ENCODE measurements at regions not wholly inside any gene's neighbourhood (a gene's known extent, or its start where the extent isn't known, plus 50 kb on each side); places are given as distances from the start of the nearest gene placed in this dataset.
"Not testable (repeated sequence)": the region's sequence is repeated elsewhere in the genome, so short reads cannot be mapped to it uniquely, and the experiment has no call there.

DNA sequence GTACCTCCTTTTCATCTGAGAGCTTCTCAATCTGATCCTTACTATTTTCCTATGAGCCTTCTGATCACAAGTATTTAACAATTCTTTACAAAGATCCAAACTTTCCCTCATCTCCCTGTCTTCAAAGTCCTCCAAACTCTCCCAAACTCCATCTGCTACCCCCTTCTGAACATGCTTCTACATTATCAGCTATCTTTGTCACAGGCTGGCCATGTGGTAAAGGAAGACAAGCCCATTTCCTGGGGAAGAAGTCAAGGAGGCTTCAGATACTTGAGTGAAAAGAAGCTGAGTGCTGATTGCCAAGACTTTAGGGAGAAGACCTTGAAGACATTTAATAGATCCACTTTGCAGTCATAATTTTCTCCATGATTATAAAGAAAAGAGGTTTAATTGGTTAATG lies 231.4 kb downstream of the CWH43 start:
- CTCF ChIA-PET, result no interaction called here
- H3K27me3 ChIP-seq (replicated peaks in 1 of 4; ENCODE audit: control extremely low read depth in 1 of 4, control insufficient read depth in 3 of 4, insufficient read depth in 4 of 4, low read length in 3 of 4), result no peaks in the 10 kb centered on the region
- H3K4me1 ChIP-seq (ENCODE audit: control insufficient read depth in 2 of 2, insufficient read depth in 2 of 2, low read length in 2 of 2), result no peaks in the 10 kb centered on the region
- Mint-ChIP-seq H3K4me3 (no peak overlapping the region), H3K9me3 (ENCODE audit: insufficient read depth) (peaks cover 22% of the 10 kb centered on the region), H3K4me1 (no peaks in the 10 kb centered on the region), H3K27ac (no peak overlapping the region), H3K27me3 (no peaks in the 10 kb centered on the region)
- no peak for DNase-seq
- no peak overlapping the region for H2AFZ ChIP-seq (ENCODE audit: insufficient read depth, low read depth, low read length, poor library complexity, severe bottlenecking)
- POLR2A ChIA-PET, result no interaction called here
- TF ChIP-seq EZH2 (IDR thresholded peaks at IDR 0.05; ENCODE audit: borderline replicate concordance, insufficient read depth, low read depth, low read length, poor library complexity, severe bottlenecking), result no peak
- TF ChIP-seq, protein P1, sequence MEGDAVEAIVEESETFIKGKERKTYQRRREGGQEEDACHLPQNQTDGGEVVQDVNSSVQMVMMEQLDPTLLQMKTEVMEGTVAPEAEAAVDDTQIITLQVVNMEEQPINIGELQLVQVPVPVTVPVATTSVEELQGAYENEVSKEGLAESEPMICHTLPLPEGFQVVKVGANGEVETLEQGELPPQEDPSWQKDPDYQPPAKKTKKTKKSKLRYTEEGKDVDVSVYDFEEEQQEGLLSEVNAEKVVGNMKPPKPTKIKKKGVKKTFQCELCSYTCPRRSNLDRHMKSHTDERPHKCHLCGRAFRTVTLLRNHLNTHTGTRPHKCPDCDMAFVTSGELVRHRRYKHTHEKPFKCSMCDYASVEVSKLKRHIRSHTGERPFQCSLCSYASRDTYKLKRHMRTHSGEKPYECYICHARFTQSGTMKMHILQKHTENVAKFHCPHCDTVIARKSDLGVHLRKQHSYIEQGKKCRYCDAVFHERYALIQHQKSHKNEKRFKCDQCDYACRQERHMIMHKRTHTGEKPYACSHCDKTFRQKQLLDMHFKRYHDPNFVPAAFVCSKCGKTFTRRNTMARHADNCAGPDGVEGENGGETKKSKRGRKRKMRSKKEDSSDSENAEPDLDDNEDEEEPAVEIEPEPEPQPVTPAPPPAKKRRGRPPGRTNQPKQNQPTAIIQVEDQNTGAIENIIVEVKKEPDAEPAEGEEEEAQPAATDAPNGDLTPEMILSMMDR (IDR thresholded peaks at IDR 0.05), result no peak
- no peak overlapping the region for H3K27ac ChIP-seq (ENCODE audit: low read length in 2 of 2)
- H4K20me1 ChIP-seq (ENCODE audit: control insufficient read depth, insufficient read depth, low read length, poor library complexity, severe bottlenecking), result no peaks in the 10 kb centered on the region
- no peak overlapping the region for H3K4me3 ChIP-seq (ENCODE audit: control extremely low read depth in 1 of 5, extremely low read depth in 1 of 5, insufficient read depth in 1 of 5, low read depth in 2 of 5, low read length in 4 of 5)
- H3K36me3 ChIP-seq (replicated peaks in 1 of 2; ENCODE audit: control extremely low read depth in 1 of 2, control insufficient read depth in 1 of 2, extremely low read depth in 1 of 2, insufficient read depth in 2 of 2, low read length in 1 of 2), result no peaks in the 10 kb centered on the region
- intact Hi-C loops (cut with micrococcal nuclease), result no loop called here
- ATAC-seq (ENCODE audit: low read depth), result no peak
- peaks cover 0 to 47% (median 0%) of the 10 kb centered on the region in 3 donors for H3K9me3 ChIP-seq (ENCODE audit: control extremely low read depth in 1 of 3, control insufficient read depth in 2 of 3, insufficient read depth in 1 of 3, low read length in 2 of 3)
- H3K4me2 ChIP-seq (replicated peaks; ENCODE audit: low read depth, low read length, poor library complexity, severe bottlenecking), result no peak overlapping the region
- H3K9ac ChIP-seq (ENCODE audit: low read length), result no peak overlapping the region
- no peaks in the 10 kb centered on the region for H3K79me2 ChIP-seq (ENCODE audit: control insufficient read depth, insufficient read depth, low read length)

DNA sequence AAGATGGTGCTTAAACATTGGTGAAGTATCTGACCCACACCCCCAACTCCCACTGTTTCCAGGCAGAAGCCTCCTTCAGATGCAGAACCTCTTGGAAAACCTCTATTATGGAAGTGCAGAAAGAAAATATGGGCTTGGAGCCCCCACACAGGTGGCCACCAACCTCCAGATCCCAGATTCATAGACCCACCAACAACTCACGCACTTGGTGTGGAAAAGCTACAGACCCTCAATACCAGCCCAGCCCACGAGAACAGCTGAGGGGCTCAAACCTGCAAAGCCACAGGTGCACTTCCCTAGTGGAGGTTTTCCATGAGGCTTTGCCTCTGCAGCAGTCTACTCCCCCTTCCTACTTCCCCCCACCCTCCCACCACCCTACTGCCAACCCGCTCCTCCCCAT lies 232.0 kb downstream of the CWH43 start:
- H3K27ac ChIP-seq (ENCODE audit: low read length in 2 of 2); H3K27me3 ChIP-seq (replicated peaks in 1 of 4; ENCODE audit: control extremely low read depth in 1 of 4, control insufficient read depth in 3 of 4, insufficient read depth in 4 of 4, low read length in 3 of 4); H3K27me3 Mint-ChIP-seq; POLR2A ChIA-PET; ATAC-seq (ENCODE audit: low read depth); H3K79me2 ChIP-seq (ENCODE audit: control insufficient read depth, insufficient read depth, low read length); H3K4me1 Mint-ChIP-seq; H3K4me1 ChIP-seq (ENCODE audit: control insufficient read depth in 2 of 2, insufficient read depth in 2 of 2, low read length in 2 of 2); H2AFZ ChIP-seq (ENCODE audit: insufficient read depth, low read depth, low read length, poor library complexity, severe bottlenecking); DNase-seq; H3K27ac Mint-ChIP-seq; H3K36me3 ChIP-seq (replicated peaks in 1 of 2; ENCODE audit: control extremely low read depth in 1 of 2, control insufficient read depth in 1 of 2, extremely low read depth in 1 of 2, insufficient read depth in 2 of 2, low read length in 1 of 2); H3K4me3 ChIP-seq (ENCODE audit: control extremely low read depth in 1 of 5, extremely low read depth in 1 of 5, insufficient read depth in 1 of 5, low read depth in 2 of 5, low read length in 4 of 5); H3K4me2 ChIP-seq (replicated peaks; ENCODE audit: low read depth, low read length, poor library complexity, severe bottlenecking); H3K9ac ChIP-seq (ENCODE audit: low read length); CTCF ChIA-PET; H4K20me1 ChIP-seq (ENCODE audit: control insufficient read depth, insufficient read depth, low read length, poor library complexity, severe bottlenecking); intact Hi-C loops (cut with micrococcal nuclease); H3K4me3 Mint-ChIP-seq: not testable (repeated sequence)
- WGBS (ENCODE audit: insufficient coverage), result 72% methylated on average over 2 of the region's 3 CpGs
- peaks cover 23% of the 10 kb centered on the region for H3K9me3 Mint-ChIP-seq (ENCODE audit: insufficient read depth)
- peaks cover 0 to 42% (median 0%) of the 10 kb centered on the region in 3 donors for H3K9me3 ChIP-seq (ENCODE audit: control extremely low read depth in 1 of 3, control insufficient read depth in 2 of 3, insufficient read depth in 1 of 3, low read length in 2 of 3)

DNA sequence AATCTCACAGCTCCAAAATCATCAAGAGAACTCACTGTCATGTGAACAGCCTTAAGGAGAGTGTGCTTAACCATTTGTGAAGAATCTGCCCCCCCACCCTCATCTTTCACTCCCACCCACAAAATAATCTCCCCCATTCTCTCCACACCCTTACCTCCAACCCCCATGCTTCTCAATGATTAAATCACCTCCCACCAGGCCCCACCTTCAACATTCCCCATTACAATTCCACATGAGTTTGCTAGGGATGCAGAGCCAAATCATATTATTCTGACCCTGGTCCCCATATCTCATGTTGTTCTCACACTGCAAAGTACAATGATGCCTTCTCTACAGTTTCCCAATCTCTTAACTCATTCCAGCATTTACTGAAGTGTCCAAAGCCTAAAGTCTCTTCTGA lies 232.9 kb downstream of the CWH43 start:
- H3K4me3 Mint-ChIP-seq; H3K79me2 ChIP-seq (ENCODE audit: control insufficient read depth, insufficient read depth, low read length); ATAC-seq (ENCODE audit: low read depth); H3K4me1 Mint-ChIP-seq; H3K27ac Mint-ChIP-seq; H3K4me2 ChIP-seq (replicated peaks; ENCODE audit: low read depth, low read length, poor library complexity, severe bottlenecking); CTCF ChIA-PET; H3K4me1 ChIP-seq (ENCODE audit: control insufficient read depth in 2 of 2, insufficient read depth in 2 of 2, low read length in 2 of 2); H2AFZ ChIP-seq (ENCODE audit: insufficient read depth, low read depth, low read length, poor library complexity, severe bottlenecking); intact Hi-C loops (cut with micrococcal nuclease); POLR2A ChIA-PET; H3K4me3 ChIP-seq (ENCODE audit: control extremely low read depth in 1 of 5, extremely low read depth in 1 of 5, insufficient read depth in 1 of 5, low read depth in 2 of 5, low read length in 4 of 5); H4K20me1 ChIP-seq (ENCODE audit: control insufficient read depth, insufficient read depth, low read length, poor library complexity, severe bottlenecking); H3K27me3 ChIP-seq (replicated peaks in 1 of 4; ENCODE audit: control extremely low read depth in 1 of 4, control insufficient read depth in 3 of 4, insufficient read depth in 4 of 4, low read length in 3 of 4); H3K9ac ChIP-seq (ENCODE audit: low read length); DNase-seq; H3K36me3 ChIP-seq (replicated peaks in 1 of 2; ENCODE audit: control extremely low read depth in 1 of 2, control insufficient read depth in 1 of 2, extremely low read depth in 1 of 2, insufficient read depth in 2 of 2, low read length in 1 of 2); H3K27me3 Mint-ChIP-seq; H3K27ac ChIP-seq (ENCODE audit: low read length in 2 of 2): not testable (repeated sequence)
- peaks cover 23% of the 10 kb centered on the region for H3K9me3 Mint-ChIP-seq (ENCODE audit: insufficient read depth)
- H3K9me3 ChIP-seq (ENCODE audit: control extremely low read depth in 1 of 3, control insufficient read depth in 2 of 3, insufficient read depth in 1 of 3, low read length in 2 of 3), result peaks cover 0 to 34% (median 0%) of the 10 kb centered on the region in 3 donors
